Uterus (tissue), 3 donors: ENCODE measurements at regions not wholly inside any gene's neighbourhood (a gene's known extent, or its start where the extent isn't known, plus 50 kb on each side); places are given as distances from the start of the nearest gene placed in this dataset.
"Not testable (repeated sequence)": the region's sequence is repeated elsewhere in the genome, so short reads cannot be mapped to it uniquely, and the experiment has no call there.

Experiments used
- DNase-seq, 2 donors: peaks; one replicate each; pipeline ENCODE4 v3.0.0-alpha.2; 2019 to 2020
- H3K27ac ChIP-seq, 2 donors: fragments of 200-600 bp; sonication (generic); 1 replicate in 1 of 2; 2 replicates in 1 of 2; pipeline ENCODE4 v1.5.1; 2016 to 2018
- H3K27me3 ChIP-seq, 2 donors: fragments of 200-600 bp; sonication (generic); one replicate each; pipeline ENCODE4 v1.5.1; 2018 to 2019; ENCODE audit warnings: control low read depth in 1 of 2
- H3K36me3 ChIP-seq, 2 donors: fragments of 200-600 bp; sonication (generic); one replicate each; pipeline ENCODE4 v1.5.1; 2019; ENCODE audit warnings: control low read depth in 1 of 2
- H3K4me1 ChIP-seq, 2 donors: fragments of 200-600 bp; sonication (generic); one replicate each; pipeline ENCODE4 v1.5.1; 2018 to 2019; ENCODE audit warnings: control low read depth in 1 of 2
- H3K4me3 ChIP-seq, 2 donors: fragments of 200-600 bp; sonication (generic); 1 replicate in 1 of 2; 2 replicates in 1 of 2; pipeline ENCODE4 v1.5.1; 2018 to 2019; ENCODE audit warnings: mild to moderate bottlenecking in 1 of 2
- H3K9me3 ChIP-seq, 2 donors: fragments of 200-600 bp; sonication (generic); one replicate each; pipeline ENCODE4 v1.5.1; 2019; ENCODE audit warnings: control low read depth in 1 of 2
- POLR2A ChIP-seq, 2 donors: fragments of 450-650 bp; IDR thresholded peaks; one replicate each; pipeline ENCODE4 v1.6.1; 2016; ENCODE audit warnings: antibody characterized with exemption in 2 of 2, mild to moderate bottlenecking in 1 of 2, moderate library complexity in 1 of 2
- intact Hi-C: fragments of 100-400 bp; cut with DNase I; formaldehyde crosslinking; loops from one replicate; pipeline ENCODE4 v1.15.1; 2023; ENCODE audit warnings: low total_unique reads
- TF ChIP-seq, protein P1 (sequence below), 4 experiments: fragments of 200-600 bp in 2 of 4; fragments of 450-650 bp in 2 of 4; sonication (generic) in 2 of 4; IDR thresholded peaks; one replicate each; pipeline ENCODE4 v1.5.1; 2016 to 2019; ENCODE audit warnings: antibody characterized with exemption in 4 of 4, mild to moderate bottlenecking in 2 of 4, moderate library complexity in 1 of 4
- donor health status: DM: yes; HTN: yes; CAD: no.

GRCh38 chr13:34731486-34731885, 210.6 kb upstream of the NBEA start:
- intact Hi-C loops = no loop called here
- Histone ChIP-seq H3K4me3 (no peak overlapping the region), H3K27ac (no peak overlapping the region), H3K36me3 (no peaks in the 10 kb centered on the region), H3K27me3 (no peaks in the 10 kb centered on the region), H3K4me1 (no peaks in the 10 kb centered on the region), H3K9me3 (no peaks in the 10 kb centered on the region)
- DNase-seq = no peak
- TF ChIP-seq, protein P1, sequence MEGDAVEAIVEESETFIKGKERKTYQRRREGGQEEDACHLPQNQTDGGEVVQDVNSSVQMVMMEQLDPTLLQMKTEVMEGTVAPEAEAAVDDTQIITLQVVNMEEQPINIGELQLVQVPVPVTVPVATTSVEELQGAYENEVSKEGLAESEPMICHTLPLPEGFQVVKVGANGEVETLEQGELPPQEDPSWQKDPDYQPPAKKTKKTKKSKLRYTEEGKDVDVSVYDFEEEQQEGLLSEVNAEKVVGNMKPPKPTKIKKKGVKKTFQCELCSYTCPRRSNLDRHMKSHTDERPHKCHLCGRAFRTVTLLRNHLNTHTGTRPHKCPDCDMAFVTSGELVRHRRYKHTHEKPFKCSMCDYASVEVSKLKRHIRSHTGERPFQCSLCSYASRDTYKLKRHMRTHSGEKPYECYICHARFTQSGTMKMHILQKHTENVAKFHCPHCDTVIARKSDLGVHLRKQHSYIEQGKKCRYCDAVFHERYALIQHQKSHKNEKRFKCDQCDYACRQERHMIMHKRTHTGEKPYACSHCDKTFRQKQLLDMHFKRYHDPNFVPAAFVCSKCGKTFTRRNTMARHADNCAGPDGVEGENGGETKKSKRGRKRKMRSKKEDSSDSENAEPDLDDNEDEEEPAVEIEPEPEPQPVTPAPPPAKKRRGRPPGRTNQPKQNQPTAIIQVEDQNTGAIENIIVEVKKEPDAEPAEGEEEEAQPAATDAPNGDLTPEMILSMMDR (IDR thresholded peaks at IDR 0.05) = no peak
- no peak for TF ChIP-seq POLR2A (IDR thresholded peaks at IDR 0.05)

- no peak for TF ChIP-seq POLR2A (IDR thresholded peaks at IDR 0.05)
- TF ChIP-seq, protein P1 (IDR thresholded peaks at IDR 0.05) = no peak
- Histone ChIP-seq H3K27me3 (no peaks in the 10 kb centered on the region), H3K36me3 (no peaks in the 10 kb centered on the region), H3K9me3 (no peaks in the 10 kb centered on the region), H3K4me1 (no peaks in the 10 kb centered on the region), H3K4me3 (no peak overlapping the region), H3K27ac (peak overlapping the region in 1 of 2 donors; percentile 27)
- no peak for DNase-seq
- intact Hi-C loops = no loop called here
These were observed 208.3 kb upstream of the NBEA start for GRCh38 chr13:34733721-34734120.

DNA sequence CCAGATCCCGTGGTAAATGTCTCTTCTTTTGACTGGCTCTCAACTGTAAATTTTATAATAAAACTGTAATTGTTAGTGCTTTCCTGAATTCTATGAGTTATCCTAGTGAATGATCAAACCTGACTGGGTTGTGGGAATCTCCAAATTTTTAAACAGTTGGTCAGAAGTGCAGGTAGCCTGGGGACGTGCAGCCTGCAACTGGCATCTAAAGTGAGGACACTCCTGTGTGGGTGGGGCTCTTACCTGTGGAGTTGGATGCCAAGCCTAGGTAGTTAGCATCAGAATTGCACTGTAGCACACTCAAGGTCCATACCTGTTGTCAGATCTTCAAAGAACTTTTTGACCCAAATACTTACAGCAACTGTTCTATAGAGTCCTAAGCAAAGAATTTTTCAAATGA, 207.1 kb upstream of the NBEA start:
- H3K9me3 ChIP-seq = no peaks in the 10 kb centered on the region
- no peak overlapping the region for H3K4me3 ChIP-seq
- DNase-seq = no peak
- no peaks in the 10 kb centered on the region for H3K27me3 ChIP-seq
- H3K36me3 ChIP-seq = no peaks in the 10 kb centered on the region
- intact Hi-C loops = no loop called here
- H3K27ac ChIP-seq = no peak overlapping the region
- TF ChIP-seq POLR2A (IDR thresholded peaks at IDR 0.05) = no peak
- TF ChIP-seq, protein P1 (IDR thresholded peaks at IDR 0.05) = no peak
- H3K4me1 ChIP-seq = no peaks in the 10 kb centered on the region

GRCh38 chr13:34738254-34738992, 203.6 kb upstream of the NBEA start:
- no peaks in the 10 kb centered on the region for H3K36me3 ChIP-seq
- H3K4me1 ChIP-seq = no peaks in the 10 kb centered on the region
- TF ChIP-seq, protein P1 (IDR thresholded peaks at IDR 0.05) = no peak
- no peak for TF ChIP-seq POLR2A (IDR thresholded peaks at IDR 0.05)
- DNase-seq = no peak
- H3K4me3 ChIP-seq = no peak overlapping the region
- no peaks in the 10 kb centered on the region for H3K27me3 ChIP-seq
- intact Hi-C loops = no loop called here
- H3K27ac ChIP-seq = no peak overlapping the region
- no peaks in the 10 kb centered on the region for H3K9me3 ChIP-seq

DNA sequence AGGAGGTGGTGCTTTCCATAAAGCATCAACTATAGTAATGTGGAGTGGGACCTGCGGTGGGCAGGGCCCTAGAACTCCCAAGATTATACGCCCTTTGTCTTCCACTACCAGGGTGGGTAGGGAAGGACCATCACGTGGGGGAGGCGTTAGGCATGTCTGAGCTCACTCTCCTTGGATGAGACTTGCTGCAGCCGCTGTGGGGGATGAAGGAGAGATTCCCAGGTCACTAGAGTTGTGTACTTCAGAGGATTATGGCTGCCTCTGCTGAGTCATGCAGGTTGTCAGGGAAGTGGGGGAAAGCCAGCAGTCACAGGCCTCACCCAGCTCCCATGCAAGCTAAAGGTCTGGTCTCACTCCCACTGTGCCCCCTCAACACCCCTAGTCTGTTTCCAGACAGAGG, 195.0 kb upstream of the NBEA start:
- peak in 1 of 2 donors; percentile 26 for DNase-seq
- H3K36me3 ChIP-seq, H3K27me3 ChIP-seq, intact Hi-C loops, H3K9me3 ChIP-seq, H3K4me3 ChIP-seq, H3K4me1 ChIP-seq: not testable (repeated sequence)
- H3K27ac ChIP-seq = peak overlapping the region in 1 of 2 donors; percentile 51
